ENCODE measurements at regions not wholly inside any gene's neighbourhood (a gene's known extent, or its start where the extent isn't known, plus 50 kb on each side); places are given as distances from the start of the nearest gene placed in this dataset.
A peak's percentile ranks its signal among the peaks of the same experiment; 100 is the strongest.
"Not testable (repeated sequence)": the region's sequence is repeated elsewhere in the genome, so short reads cannot be mapped to it uniquely, and the experiment has no call there.

DNA sequence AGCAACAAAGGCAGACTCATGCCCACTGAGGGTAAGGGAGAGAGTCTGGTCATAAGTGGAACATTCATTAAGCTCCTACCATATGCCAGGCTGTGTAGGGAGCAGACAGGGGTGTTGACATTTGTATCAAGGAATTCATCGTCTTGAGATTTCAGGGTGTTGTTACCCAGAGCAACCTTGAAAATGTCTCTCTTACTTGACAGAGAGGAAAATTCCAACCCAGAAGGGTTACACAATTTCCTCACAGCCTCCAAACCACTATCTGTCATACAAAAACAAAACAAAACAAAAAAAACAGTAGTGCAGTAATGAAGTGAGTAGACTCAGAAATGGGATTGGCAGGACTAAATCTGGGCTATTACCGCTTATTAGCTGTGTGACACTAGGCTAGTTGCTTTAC is 113.2 kb downstream of the MIAT start:
- peaks cover 8 to 25% (median 9%) of the 10 kb centered on the region in 3 donors for H3K36me3 ChIP-seq
- H3K4me1 ChIP-seq, result no peaks in the 10 kb centered on the region
- intact Hi-C loops (cut with DNase I; ENCODE audit: low total_unique reads), result no loop called here
- no peak for DNase-seq
- H3K27ac ChIP-seq, result no peak overlapping the region
- TF ChIP-seq, protein P1, sequence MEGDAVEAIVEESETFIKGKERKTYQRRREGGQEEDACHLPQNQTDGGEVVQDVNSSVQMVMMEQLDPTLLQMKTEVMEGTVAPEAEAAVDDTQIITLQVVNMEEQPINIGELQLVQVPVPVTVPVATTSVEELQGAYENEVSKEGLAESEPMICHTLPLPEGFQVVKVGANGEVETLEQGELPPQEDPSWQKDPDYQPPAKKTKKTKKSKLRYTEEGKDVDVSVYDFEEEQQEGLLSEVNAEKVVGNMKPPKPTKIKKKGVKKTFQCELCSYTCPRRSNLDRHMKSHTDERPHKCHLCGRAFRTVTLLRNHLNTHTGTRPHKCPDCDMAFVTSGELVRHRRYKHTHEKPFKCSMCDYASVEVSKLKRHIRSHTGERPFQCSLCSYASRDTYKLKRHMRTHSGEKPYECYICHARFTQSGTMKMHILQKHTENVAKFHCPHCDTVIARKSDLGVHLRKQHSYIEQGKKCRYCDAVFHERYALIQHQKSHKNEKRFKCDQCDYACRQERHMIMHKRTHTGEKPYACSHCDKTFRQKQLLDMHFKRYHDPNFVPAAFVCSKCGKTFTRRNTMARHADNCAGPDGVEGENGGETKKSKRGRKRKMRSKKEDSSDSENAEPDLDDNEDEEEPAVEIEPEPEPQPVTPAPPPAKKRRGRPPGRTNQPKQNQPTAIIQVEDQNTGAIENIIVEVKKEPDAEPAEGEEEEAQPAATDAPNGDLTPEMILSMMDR (IDR thresholded peaks at IDR 0.05), result no peak
- H3K4me3 ChIP-seq, result no peak overlapping the region
- H3K27me3 ChIP-seq, result no peaks in the 10 kb centered on the region
- peaks cover 0 to 3% (median 0%) of the 10 kb centered on the region in 3 donors for H3K9me3 ChIP-seq

DNA sequence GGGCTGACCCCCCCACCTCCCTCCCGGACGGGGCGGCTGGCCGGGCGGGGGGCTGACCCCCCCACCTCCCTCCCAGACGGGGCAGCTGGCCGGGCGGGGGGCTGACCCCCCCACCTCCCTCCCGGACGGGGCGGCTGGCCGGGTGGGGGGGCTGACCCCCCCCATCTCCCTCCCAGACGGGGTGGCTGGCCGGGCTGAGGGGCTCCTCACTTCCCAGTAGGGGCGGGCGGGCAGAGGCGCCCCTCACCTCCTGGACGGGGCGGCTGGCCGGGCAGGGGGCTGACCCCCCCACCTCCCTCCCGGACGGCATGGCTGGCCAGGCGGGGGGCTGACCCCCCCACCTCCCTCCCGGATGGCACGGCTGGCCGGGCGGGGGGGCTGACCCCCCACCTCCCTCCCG is 115.7 kb downstream of the MIAT start:
- Histone ChIP-seq H3K4me1 (peaks cover 0 to 15% (median 8%) of the 10 kb centered on the region in 4 donors), H3K36me3 (peaks cover 1 to 33% (median 9%) of the 10 kb centered on the region in 3 donors)
- H3K9me3 ChIP-seq; H3K4me3 ChIP-seq; DNase-seq; intact Hi-C loops (cut with DNase I; ENCODE audit: low total_unique reads); H3K27ac ChIP-seq; H3K27me3 ChIP-seq: not testable (repeated sequence)

DNA sequence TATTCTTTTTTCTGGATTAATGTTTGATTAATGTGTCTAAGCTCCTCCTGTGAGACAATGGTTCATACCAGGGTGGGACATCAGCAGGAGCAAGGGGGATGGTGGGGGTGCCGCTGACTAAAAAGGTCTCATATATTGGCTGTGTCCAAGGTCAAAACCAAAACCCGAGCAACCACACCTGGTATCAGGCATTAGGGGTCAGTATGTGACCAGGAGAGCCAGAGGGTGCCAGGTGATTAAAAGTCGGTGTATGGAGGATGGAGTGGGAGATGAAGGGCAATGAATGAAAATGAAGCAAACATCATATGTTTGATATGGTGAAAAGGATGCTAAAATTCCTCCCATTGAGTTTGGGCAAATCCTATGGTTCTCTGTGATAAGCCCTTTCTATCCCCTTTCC is 118.0 kb downstream of the MIAT start:
- no peak for DNase-seq
- peaks cover 13 to 53% (median 16%) of the 10 kb centered on the region in 3 donors for H3K36me3 ChIP-seq
- intact Hi-C loops (cut with DNase I; ENCODE audit: low total_unique reads), result no loop called here

DNA sequence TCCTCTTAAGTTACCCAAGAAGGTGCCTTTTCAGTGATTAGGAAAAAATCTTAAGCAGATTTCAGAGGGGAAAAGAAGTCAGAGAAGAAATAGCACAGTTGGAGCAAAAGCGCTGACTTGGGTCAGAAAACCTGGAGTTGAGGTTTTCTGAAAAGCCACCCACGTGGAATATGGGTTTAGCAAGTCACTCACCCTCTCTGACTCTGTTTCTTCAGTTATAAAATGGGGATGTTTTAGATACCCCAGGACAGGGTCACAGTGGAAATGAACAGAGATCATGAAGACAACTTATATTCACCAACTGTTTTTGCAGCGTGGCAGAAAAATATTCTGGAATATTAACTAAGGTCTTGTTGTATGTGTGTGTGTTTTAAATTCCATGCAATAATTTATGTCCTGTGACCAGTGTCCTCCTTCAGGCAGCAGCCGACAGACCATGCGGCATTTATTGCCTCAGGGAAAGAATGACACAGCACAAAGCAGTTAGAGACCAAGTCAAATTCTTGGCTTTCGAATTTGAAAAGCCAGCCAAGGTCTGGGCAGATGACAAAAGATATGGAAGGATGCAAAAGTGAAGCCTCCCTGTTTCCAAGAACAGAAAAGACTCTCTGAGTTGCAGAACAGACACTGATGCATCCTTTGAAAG is 119.9 kb downstream of the MIAT start:
- intact Hi-C loops (cut with DNase I; ENCODE audit: low total_unique reads), result no loop called here
- peak overlapping the region in 1 of 2 donors; percentile 19 for H3K27ac ChIP-seq
- no peak for DNase-seq
- H3K4me1 ChIP-seq, result peaks cover 0 to 18% (median 8%) of the 10 kb centered on the region in 4 donors
- no peak overlapping the region for H3K4me3 ChIP-seq
- peaks cover 0 to 6% (median 0%) of the 10 kb centered on the region in 3 donors for H3K9me3 ChIP-seq
- TF ChIP-seq, protein P1 (IDR thresholded peaks at IDR 0.05), result peak in 1 of 2 experiments; percentile 6
- no peaks in the 10 kb centered on the region for H3K27me3 ChIP-seq
- peaks cover 13 to 68% (median 24%) of the 10 kb centered on the region in 3 donors for H3K36me3 ChIP-seq

More for the DNA sequence above, 118.0 kb downstream of the MIAT start:
- Histone ChIP-seq H3K27ac (no peak overlapping the region), H3K4me1 (peaks cover 0 to 18% (median 8%) of the 10 kb centered on the region in 4 donors), H3K27me3 (no peaks in the 10 kb centered on the region), H3K4me3 (no peak overlapping the region), H3K9me3 (peaks cover 0 to 6% (median 0%) of the 10 kb centered on the region in 3 donors)
- TF ChIP-seq, protein P1 (IDR thresholded peaks at IDR 0.05), result no peak

DNA sequence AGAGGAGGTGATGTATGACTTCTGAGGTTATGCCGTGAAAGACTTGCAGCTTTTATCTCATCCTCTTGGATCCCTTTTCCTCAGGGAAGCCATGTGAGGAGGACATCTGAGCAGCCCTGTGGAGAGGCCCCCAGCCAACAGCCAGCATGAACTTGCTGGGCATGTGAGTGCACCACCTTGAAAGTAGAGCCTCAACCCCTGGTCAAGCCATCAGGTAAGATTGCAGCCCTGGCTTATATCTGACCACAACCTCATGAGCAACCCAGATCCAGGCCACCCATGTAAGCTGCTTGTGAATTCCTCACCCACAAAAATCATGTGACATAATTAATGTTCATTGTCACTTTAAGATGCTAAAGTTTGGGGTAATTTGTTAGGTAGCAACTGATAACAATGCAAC is 121.0 kb downstream of the MIAT start:
- DNase-seq, result no peak
- TF ChIP-seq, protein P1 (IDR thresholded peaks at IDR 0.05), result no peak
- no peak overlapping the region for H3K27ac ChIP-seq
- H3K9me3 ChIP-seq, result peaks cover 0 to 6% (median 0%) of the 10 kb centered on the region in 3 donors
- intact Hi-C loops (cut with DNase I; ENCODE audit: low total_unique reads), result no loop called here
- H3K36me3 ChIP-seq, result peaks cover 13 to 77% (median 24%) of the 10 kb centered on the region in 3 donors
- peaks cover 0 to 18% (median 8%) of the 10 kb centered on the region in 4 donors for H3K4me1 ChIP-seq
- no peaks in the 10 kb centered on the region for H3K27me3 ChIP-seq
- H3K4me3 ChIP-seq, result no peak overlapping the region

DNA sequence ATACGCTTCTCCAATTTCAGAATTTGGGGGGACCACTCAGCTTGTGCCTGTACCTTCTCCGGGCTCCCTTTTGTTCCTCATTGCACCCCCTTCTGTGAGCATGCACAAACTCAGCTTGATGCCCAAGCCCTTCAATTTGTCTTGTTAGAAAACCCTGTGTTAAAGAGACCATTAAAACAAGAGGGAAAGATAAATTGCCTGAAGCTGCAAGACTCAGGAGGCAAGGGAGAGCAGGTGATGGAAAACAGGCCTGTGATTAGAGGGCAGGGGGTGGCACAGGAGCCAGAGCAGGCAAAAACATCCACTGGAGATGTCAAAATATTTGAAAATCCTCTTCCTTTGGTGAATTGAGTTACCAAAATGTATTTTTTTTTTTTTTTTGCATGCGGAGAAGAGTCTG is 121.7 kb downstream of the MIAT start:
- intact Hi-C loops (cut with DNase I; ENCODE audit: low total_unique reads), result no loop called here
- Histone ChIP-seq H3K36me3 (peaks cover 13 to 82% (median 24%) of the 10 kb centered on the region in 3 donors), H3K4me1 (peaks cover 0 to 18% (median 8%) of the 10 kb centered on the region in 4 donors), H3K4me3 (no peak overlapping the region), H3K9me3 (peaks cover 0 to 6% (median 0%) of the 10 kb centered on the region in 3 donors), H3K27me3 (no peaks in the 10 kb centered on the region), H3K27ac (no peak overlapping the region)
- TF ChIP-seq, protein P1 (IDR thresholded peaks at IDR 0.05), result no peak
- no peak for DNase-seq

Data from tibial artery (tissue), 4 donors.